ENCODE measurements at regions not wholly inside any gene's neighbourhood (a gene's known extent, or its start where the extent isn't known, plus 50 kb on each side); places are given as distances from the start of the nearest gene placed in this dataset.

DNA sequence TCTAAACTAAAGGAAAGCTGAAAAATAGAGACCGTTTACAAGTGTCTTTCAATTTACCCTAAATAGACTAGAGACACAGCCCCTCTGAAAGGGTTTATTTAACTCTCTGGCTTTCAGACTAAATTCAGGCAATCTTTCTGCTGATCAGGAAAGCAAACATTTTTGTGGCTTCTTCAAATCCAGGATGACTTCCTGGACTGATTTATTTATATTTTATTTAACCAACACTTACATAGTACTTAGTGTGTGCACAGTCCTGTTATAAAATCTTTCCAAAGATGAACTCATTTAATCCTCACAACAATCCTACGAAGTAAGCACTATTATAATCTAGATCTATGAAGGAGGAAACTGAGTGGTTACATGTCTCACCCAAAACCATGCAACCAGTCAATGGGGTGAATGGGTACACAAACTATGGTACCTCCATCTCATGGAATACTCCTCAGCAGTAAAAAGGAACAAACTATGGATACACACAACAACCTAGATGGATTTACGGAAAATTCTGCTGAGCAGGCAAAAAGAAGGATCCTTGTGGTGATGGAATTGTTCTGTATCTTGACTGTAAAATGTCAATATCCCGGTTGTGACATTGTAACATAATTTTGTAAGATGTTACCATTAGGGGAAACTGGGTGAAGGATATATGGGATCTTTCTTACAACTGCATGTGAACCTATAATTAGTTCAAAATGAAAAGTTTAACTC, 64.1 kb upstream of the MAMLD1 start:
- TF ChIP-seq CHD2 (IDR thresholded peaks at IDR 0.05; ENCODE audit: low read depth, low read length) (no peak), KDM5B (CRISPR knock-in tag; IDR thresholded peaks at IDR 0.05; ENCODE audit: borderline replicate concordance) (no peak), ZNF225 (CRISPR knock-in tag; IDR thresholded peaks at IDR 0.05) (no peak), TCF12 (IDR thresholded peaks at IDR 0.05) (no peak), TCF12 (CRISPR knock-in tag; IDR thresholded peaks at IDR 0.05) (no peak), ZNF558 (CRISPR knock-in tag; IDR thresholded peaks at IDR 0.05; ENCODE audit: borderline replicate concordance) (no peak), ZBTB7A (CRISPR knock-in tag; IDR thresholded peaks at IDR 0.05) (no peak), MEF2D (CRISPR knock-in tag; IDR thresholded peaks at IDR 0.05) (no peak)
- TF ChIP-seq, protein P1, sequence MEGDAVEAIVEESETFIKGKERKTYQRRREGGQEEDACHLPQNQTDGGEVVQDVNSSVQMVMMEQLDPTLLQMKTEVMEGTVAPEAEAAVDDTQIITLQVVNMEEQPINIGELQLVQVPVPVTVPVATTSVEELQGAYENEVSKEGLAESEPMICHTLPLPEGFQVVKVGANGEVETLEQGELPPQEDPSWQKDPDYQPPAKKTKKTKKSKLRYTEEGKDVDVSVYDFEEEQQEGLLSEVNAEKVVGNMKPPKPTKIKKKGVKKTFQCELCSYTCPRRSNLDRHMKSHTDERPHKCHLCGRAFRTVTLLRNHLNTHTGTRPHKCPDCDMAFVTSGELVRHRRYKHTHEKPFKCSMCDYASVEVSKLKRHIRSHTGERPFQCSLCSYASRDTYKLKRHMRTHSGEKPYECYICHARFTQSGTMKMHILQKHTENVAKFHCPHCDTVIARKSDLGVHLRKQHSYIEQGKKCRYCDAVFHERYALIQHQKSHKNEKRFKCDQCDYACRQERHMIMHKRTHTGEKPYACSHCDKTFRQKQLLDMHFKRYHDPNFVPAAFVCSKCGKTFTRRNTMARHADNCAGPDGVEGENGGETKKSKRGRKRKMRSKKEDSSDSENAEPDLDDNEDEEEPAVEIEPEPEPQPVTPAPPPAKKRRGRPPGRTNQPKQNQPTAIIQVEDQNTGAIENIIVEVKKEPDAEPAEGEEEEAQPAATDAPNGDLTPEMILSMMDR (CRISPR knock-in tag; IDR thresholded peaks at IDR 0.05): no peak
- TF ChIP-seq, protein P2, sequence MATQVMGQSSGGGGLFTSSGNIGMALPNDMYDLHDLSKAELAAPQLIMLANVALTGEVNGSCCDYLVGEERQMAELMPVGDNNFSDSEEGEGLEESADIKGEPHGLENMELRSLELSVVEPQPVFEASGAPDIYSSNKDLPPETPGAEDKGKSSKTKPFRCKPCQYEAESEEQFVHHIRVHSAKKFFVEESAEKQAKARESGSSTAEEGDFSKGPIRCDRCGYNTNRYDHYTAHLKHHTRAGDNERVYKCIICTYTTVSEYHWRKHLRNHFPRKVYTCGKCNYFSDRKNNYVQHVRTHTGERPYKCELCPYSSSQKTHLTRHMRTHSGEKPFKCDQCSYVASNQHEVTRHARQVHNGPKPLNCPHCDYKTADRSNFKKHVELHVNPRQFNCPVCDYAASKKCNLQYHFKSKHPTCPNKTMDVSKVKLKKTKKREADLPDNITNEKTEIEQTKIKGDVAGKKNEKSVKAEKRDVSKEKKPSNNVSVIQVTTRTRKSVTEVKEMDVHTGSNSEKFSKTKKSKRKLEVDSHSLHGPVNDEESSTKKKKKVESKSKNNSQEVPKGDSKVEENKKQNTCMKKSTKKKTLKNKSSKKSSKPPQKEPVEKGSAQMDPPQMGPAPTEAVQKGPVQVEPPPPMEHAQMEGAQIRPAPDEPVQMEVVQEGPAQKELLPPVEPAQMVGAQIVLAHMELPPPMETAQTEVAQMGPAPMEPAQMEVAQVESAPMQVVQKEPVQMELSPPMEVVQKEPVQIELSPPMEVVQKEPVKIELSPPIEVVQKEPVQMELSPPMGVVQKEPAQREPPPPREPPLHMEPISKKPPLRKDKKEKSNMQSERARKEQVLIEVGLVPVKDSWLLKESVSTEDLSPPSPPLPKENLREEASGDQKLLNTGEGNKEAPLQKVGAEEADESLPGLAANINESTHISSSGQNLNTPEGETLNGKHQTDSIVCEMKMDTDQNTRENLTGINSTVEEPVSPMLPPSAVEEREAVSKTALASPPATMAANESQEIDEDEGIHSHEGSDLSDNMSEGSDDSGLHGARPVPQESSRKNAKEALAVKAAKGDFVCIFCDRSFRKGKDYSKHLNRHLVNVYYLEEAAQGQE (IDR thresholded peaks at IDR 0.05; ENCODE audit: borderline replicate concordance in 1 of 2, low read depth in 1 of 2, low read length in 2 of 2): no peak

Measured in HepG2 (cell line).